NCI-H146 treated with DMSO at 0.1 percent for 48 hours (cell line): ENCODE measurements at regions not wholly inside any gene's neighbourhood (a gene's known extent, or its start where the extent isn't known, plus 50 kb on each side); places are given as distances from the start of the nearest gene placed in this dataset.
A peak's percentile ranks its signal among the peaks of the same experiment; 100 is the strongest.

Source experiments
- DNase-seq: peaks from one replicate; lab custom pipeline; 2025; ENCODE audit not compliant: unreplicated experiment; lab: John Stamatoyannopoulos, UW

GRCh38 chr18:56096861-56097260 lies 508.9 kb upstream of the TCF4 start:
- DNase-seq, result peak; percentile 22

- DNase-seq, result no peak
Measured at GRCh38 chr18:56089612-56090258, 501.7 kb upstream of the TCF4 start.

- DNase-seq, result no peak
Measured at GRCh38 chr18:56086786-56087185, 498.8 kb upstream of the TCF4 start.

- DNase-seq, result no peak
Measured at GRCh38 chr18:56086176-56086575, 498.2 kb upstream of the TCF4 start.

- DNase-seq, result no peak
Measured at GRCh38 chr18:56085551-56085950, 497.6 kb upstream of the TCF4 start.

- no peak for DNase-seq
Measured at GRCh38 chr18:56083523-56084287, 495.7 kb upstream of the TCF4 start.

- DNase-seq, result no peak
Measured at GRCh38 chr18:56083097-56083521, 495.1 kb upstream of the TCF4 start.

- DNase-seq, result no peak
Measured at GRCh38 chr18:56076723-56077122, 488.7 kb upstream of the TCF4 start.

GRCh38 chr18:56068701-56069100 lies 480.7 kb upstream of the TCF4 start:
- DNase-seq, result no peak

- no peak for DNase-seq
Measured at GRCh38 chr18:56067969-56068671, 480.1 kb upstream of the TCF4 start.

GRCh38 chr18:56067214-56067894 lies 479.4 kb upstream of the TCF4 start:
- no peak for DNase-seq

- DNase-seq, result no peak
Measured at GRCh38 chr18:56066524-56067213, 478.7 kb upstream of the TCF4 start.

GRCh38 chr18:56065086-56065485 lies 477.1 kb upstream of the TCF4 start:
- no peak for DNase-seq

- DNase-seq, result no peak
Measured at GRCh38 chr18:56062931-56063330, 474.9 kb upstream of the TCF4 start.

GRCh38 chr18:56060967-56061541 lies 473.1 kb upstream of the TCF4 start:
- no peak for DNase-seq

GRCh38 chr18:56052202-56052601 lies 464.2 kb upstream of the TCF4 start:
- no peak for DNase-seq

GRCh38 chr18:56044239-56044638 lies 456.2 kb upstream of the TCF4 start:
- no peak for DNase-seq

GRCh38 chr18:56043641-56044061 lies 455.7 kb upstream of the TCF4 start:
- no peak for DNase-seq

- no peak for DNase-seq
Measured at GRCh38 chr18:56042915-56043536, 455.0 kb upstream of the TCF4 start.
